HFF-Myc (cell line): ENCODE measurements at regions not wholly inside any gene's neighbourhood (a gene's known extent, or its start where the extent isn't known, plus 50 kb on each side); places are given as distances from the start of the nearest gene placed in this dataset.

Source experiments
- DNase-seq: peaks from one replicate; pipeline ENCODE4 v3.0.0-alpha.2; 2011; ENCODE audit warnings: low read depth; ENCODE audit errors: extremely low read depth
- H3K4me3 ChIP-seq: replicated peaks from 2 replicates; pipeline ENCODE4 v1.5.1; 2011; ENCODE audit warnings: low read depth, mild to moderate bottlenecking, control low read depth, low read length
- CTCF ChIP-seq: IDR thresholded peaks from 2 replicates; pipeline ENCODE4 v1.5.1; 2012; ENCODE audit warnings: mild to moderate bottlenecking, low read depth, low read length, control low read depth; ENCODE audit errors: missing control alignments

DNA sequence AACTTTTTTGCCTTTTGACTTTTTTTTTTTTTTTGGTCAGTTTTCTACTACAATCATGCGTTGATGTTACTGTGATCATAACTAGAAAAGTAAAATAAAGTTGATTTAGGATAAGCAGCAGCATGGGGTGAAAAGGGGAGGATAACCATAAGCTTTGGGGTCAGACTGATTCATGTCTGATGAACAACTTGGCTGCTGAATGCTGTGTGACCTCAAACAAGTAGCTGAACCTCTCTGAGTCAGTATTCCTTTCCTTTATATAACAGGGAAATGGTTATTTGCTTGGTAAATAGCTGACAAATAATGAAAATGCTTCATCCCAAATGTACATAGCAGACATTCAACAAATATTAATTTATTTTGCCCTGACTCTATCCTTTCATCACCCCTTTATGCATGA lies 413.0 kb downstream of the VRK1 start:
- no peak overlapping the region for H3K4me3 ChIP-seq
- TF ChIP-seq CTCF: no peak
- DNase-seq: no peak

DNA sequence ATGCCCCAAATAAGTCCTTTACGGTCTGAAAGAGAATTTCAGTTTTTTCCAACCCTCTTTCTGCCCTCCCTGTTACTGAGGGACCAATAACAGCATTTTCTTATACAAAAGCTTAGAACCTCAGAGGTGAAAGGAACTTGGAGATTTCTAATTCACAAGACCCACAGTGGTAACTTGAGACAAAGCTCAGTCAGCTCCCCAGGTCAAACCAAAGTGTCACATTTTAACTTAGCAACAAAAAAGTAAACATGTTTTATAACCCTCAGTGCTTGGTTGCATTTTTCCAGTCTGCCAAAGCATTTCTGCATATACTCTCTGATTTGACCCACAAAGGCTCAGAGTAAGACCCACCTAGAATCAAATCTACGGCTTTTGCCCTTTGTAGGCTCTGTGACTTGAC lies 415.2 kb downstream of the VRK1 start:
- no peak for TF ChIP-seq CTCF

DNA sequence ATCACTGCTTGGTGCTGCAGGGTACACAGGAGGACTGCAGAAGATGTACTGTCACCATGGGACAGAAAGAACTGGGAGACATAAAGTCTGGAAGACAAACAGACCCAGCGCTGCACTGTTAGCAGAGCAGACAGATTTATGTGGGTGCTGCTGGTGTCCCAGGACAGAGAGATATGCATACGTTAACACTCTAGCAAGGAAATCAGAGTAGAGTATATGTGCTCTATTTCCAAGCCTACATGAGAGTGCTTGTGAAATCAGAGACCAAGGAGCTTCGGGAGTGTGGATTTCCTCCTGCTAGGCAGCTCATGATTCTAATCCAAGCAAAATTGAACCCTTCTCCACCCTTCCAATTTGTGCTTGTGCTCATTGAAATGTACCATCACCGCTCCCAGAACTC lies 416.5 kb downstream of the VRK1 start:
- no peak for TF ChIP-seq CTCF
- no peak overlapping the region for H3K4me3 ChIP-seq
- no peak for DNase-seq

More for the DNA sequence above, 415.2 kb downstream of the VRK1 start:
- no peak for DNase-seq
- H3K4me3 ChIP-seq: no peak overlapping the region

GRCh38 chr14:97215263-97215969 lies 418.2 kb downstream of the VRK1 start:
- no peak overlapping the region for H3K4me3 ChIP-seq
- TF ChIP-seq CTCF: no peak
- DNase-seq: no peak

DNA sequence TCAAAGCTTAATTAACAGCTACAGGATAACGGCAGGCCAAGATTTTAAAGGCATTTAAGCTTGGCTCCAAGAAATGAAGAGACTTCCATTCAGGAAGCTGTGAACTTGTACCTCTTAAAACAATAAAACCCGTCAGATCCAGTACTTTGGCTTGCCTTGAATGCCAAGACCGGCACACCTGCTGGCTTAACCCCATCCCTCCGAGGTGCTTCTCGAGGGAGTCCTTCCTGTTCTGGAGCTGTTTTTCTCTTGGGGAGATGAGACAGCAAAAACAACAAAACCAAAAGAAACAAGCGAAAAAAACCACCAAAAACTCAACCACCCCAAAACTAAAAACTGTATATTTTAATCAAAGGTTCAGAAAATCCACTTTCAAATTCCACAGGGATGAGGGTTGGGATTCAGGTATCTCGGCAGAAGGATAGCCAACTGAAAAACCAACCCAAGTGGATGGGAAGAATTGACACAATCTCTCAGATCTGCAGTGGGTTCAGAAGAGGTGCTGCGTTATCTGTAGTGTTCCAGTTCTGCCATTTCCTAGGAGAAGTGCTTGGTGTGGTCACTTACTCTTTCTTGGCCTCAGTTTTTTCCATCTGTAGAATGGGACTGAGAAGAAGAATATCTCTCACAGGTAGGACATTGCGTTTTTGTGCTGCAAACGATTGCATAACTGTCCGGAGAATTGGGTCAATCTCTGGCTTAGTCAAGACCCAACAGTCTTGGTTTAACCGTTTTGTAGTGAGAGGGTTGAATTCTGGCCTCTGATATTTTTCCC lies 420.1 kb downstream of the VRK1 start:
- no peak for TF ChIP-seq CTCF
- H3K4me3 ChIP-seq: no peak overlapping the region
- no peak for DNase-seq

DNA sequence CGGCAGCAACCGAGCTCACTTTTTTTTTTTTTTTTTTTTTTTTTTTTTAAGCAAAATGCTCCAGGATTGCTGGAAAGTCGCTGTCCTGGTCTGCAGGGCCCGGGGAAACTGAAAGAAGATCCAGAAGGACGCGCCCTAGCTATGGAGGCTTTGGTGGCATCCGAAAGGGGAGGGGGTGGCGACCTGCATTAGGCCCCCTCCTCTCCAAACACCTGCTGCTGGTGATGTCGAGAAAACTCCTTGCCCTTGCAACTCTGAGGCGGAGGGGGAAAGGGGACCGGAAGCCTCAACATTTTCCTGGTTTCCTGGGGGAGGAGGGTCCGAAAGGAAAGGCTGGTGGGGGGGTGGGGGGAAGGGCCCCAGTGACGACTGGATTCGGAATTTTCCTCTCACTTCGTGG lies 421.1 kb downstream of the VRK1 start:
- H3K4me3 ChIP-seq: no peak overlapping the region
- no peak for TF ChIP-seq CTCF
- no peak for DNase-seq
